Chondrocyte (in vitro differentiated cells): ENCODE measurements at regions not wholly inside any gene's neighbourhood (a gene's known extent, or its start where the extent isn't known, plus 50 kb on each side); places are given as distances from the start of the nearest gene placed in this dataset.

Source experiments
- DNase-seq: peaks from one replicate; pipeline ENCODE4 v3.0.0; 2021; ENCODE audit warnings: mixed read lengths, low spot score
- H3K27ac Mint-ChIP-seq: one replicate; pipeline ENCODE4 v1.8.0; 2021; ENCODE audit warnings: mild to moderate bottlenecking, moderate library complexity, mixed read lengths; ENCODE audit not compliant: unreplicated experiment
- H3K27me3 Mint-ChIP-seq: 2 replicates; pipeline ENCODE4 v1.8.0; 2021; ENCODE audit warnings: low read depth, mixed read lengths
- H3K36me3 Mint-ChIP-seq: 2 replicates; pipeline ENCODE4 v1.8.0; 2021; ENCODE audit warnings: low read depth, mixed read lengths
- H3K4me1 Mint-ChIP-seq: 2 replicates; pipeline ENCODE4 v1.8.0; 2021; ENCODE audit warnings: low read depth, mild to moderate bottlenecking, mixed read lengths
- H3K4me3 Mint-ChIP-seq: one replicate; pipeline ENCODE4 v1.8.0; 2021; ENCODE audit warnings: mild to moderate bottlenecking, moderate library complexity, mixed read lengths; ENCODE audit not compliant: unreplicated experiment
- H3K9me3 Mint-ChIP-seq: 2 replicates; pipeline ENCODE4 v1.8.0; 2021; ENCODE audit warnings: low read depth, mixed read lengths
- TF ChIP-seq, protein P1 (sequence below): fragments of 200-600 bp; sonication (generic); IDR thresholded peaks from 2 replicates; pipeline ENCODE4 v1.5.0; 2021; ENCODE audit warnings: antibody characterized with exemption, mild to moderate bottlenecking, moderate library complexity

DNA sequence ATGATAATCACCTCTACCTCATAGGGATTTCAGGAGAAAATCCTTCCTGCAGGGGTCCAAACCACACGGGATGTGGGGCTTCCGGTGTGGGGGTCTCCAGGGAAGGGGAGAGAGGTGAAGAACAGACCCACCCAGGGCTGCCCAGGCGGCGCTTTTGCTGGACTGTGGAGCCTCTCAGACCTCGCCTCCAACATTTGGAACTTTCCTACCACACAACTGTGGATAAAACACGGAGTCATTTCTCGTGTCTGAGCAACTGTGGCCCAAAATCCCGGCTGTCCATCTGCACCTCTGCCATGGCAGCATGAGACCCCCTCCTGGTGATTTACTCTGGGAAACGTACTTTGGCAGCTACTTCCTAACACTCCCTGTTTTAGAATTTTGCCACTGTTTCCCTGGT is 307.8 kb upstream of the IRX4 start:
- no peaks in the 10 kb centered on the region for H3K4me1 Mint-ChIP-seq
- TF ChIP-seq, protein P1, sequence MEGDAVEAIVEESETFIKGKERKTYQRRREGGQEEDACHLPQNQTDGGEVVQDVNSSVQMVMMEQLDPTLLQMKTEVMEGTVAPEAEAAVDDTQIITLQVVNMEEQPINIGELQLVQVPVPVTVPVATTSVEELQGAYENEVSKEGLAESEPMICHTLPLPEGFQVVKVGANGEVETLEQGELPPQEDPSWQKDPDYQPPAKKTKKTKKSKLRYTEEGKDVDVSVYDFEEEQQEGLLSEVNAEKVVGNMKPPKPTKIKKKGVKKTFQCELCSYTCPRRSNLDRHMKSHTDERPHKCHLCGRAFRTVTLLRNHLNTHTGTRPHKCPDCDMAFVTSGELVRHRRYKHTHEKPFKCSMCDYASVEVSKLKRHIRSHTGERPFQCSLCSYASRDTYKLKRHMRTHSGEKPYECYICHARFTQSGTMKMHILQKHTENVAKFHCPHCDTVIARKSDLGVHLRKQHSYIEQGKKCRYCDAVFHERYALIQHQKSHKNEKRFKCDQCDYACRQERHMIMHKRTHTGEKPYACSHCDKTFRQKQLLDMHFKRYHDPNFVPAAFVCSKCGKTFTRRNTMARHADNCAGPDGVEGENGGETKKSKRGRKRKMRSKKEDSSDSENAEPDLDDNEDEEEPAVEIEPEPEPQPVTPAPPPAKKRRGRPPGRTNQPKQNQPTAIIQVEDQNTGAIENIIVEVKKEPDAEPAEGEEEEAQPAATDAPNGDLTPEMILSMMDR: no peak
- H3K4me3 Mint-ChIP-seq: no peak overlapping the region
- peaks cover 7% of the 10 kb centered on the region for H3K9me3 Mint-ChIP-seq
- no peak for DNase-seq
- H3K27me3 Mint-ChIP-seq: peaks cover 7% of the 10 kb centered on the region
- no peaks in the 10 kb centered on the region for H3K36me3 Mint-ChIP-seq
- H3K27ac Mint-ChIP-seq: no peak overlapping the region

GRCh38 chr5:2188661-2189060 is 305.9 kb upstream of the IRX4 start:
- DNase-seq: no peak
- TF ChIP-seq, protein P1: no peak
- no peaks in the 10 kb centered on the region for H3K9me3 Mint-ChIP-seq
- no peak overlapping the region for H3K27ac Mint-ChIP-seq
- H3K4me1 Mint-ChIP-seq: no peaks in the 10 kb centered on the region
- no peaks in the 10 kb centered on the region for H3K36me3 Mint-ChIP-seq
- H3K27me3 Mint-ChIP-seq: peaks cover 7% of the 10 kb centered on the region
- no peak overlapping the region for H3K4me3 Mint-ChIP-seq

- H3K27me3 Mint-ChIP-seq: peaks cover 7% of the 10 kb centered on the region
- H3K4me1 Mint-ChIP-seq: no peaks in the 10 kb centered on the region
- no peak overlapping the region for H3K4me3 Mint-ChIP-seq
- H3K36me3 Mint-ChIP-seq: no peaks in the 10 kb centered on the region
- TF ChIP-seq, protein P1: no peak
- no peak for DNase-seq
- no peaks in the 10 kb centered on the region for H3K9me3 Mint-ChIP-seq
- no peak overlapping the region for H3K27ac Mint-ChIP-seq
These were observed 305.4 kb upstream of the IRX4 start for GRCh38 chr5:2188137-2188536.

GRCh38 chr5:2187687-2188086 is 305.0 kb upstream of the IRX4 start:
- DNase-seq: no peak
- Mint-ChIP-seq H3K27ac (no peak overlapping the region), H3K27me3 (peaks cover 7% of the 10 kb centered on the region), H3K4me3 (no peak overlapping the region), H3K4me1 (no peaks in the 10 kb centered on the region), H3K36me3 (no peaks in the 10 kb centered on the region), H3K9me3 (no peaks in the 10 kb centered on the region)
- TF ChIP-seq, protein P1: no peak

DNA sequence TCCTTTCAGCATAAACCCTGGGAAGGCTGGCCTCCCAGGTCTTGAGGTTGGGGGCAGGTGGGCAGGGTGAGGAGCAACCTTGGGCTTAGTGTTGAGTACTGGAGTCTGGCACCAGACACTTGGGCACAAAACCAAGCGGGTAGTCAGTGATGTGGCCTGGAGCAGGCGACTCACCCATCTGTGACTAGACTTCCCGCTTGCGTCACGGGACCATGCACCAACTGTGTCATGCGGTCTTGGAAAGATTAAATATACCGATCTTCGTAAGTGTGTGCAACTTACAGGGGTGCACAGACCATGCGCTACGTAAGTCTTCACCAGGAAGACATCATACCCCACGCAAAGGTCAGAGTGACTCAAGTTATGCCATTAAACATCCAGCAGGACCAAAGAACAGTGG is 304.4 kb upstream of the IRX4 start:
- no peak for DNase-seq
- Mint-ChIP-seq H3K36me3 (no peaks in the 10 kb centered on the region), H3K4me1 (no peaks in the 10 kb centered on the region), H3K9me3 (no peaks in the 10 kb centered on the region), H3K27me3 (peaks cover 7% of the 10 kb centered on the region), H3K27ac (no peak overlapping the region), H3K4me3 (no peak overlapping the region)
- TF ChIP-seq, protein P1: no peak
